Mucosa of stomach (tissue), 1 donor: ENCODE measurements at regions not wholly inside any gene's neighbourhood (a gene's known extent, or its start where the extent isn't known, plus 50 kb on each side); places are given as distances from the start of the nearest gene placed in this dataset.

Experiments
- H3K27me3 ChIP-seq: one replicate; pipeline ENCODE4 v1.7.0; 2013; ENCODE audit warnings: mild to moderate bottlenecking, low read length; ENCODE audit not compliant: control insufficient read depth, insufficient read depth
- H3K36me3 ChIP-seq: one replicate; pipeline ENCODE4 v1.7.0; 2013; ENCODE audit warnings: low read length; ENCODE audit not compliant: control insufficient read depth, insufficient read depth
- H3K4me1 ChIP-seq: one replicate; pipeline ENCODE4 v1.7.0; 2013; ENCODE audit warnings: mild to moderate bottlenecking, low read length; ENCODE audit not compliant: control insufficient read depth, insufficient read depth
- H3K4me3 ChIP-seq: one replicate; pipeline ENCODE4 v1.7.0; 2013; ENCODE audit warnings: low read length
- H3K9ac ChIP-seq: one replicate; pipeline ENCODE4 v1.7.0; 2013; ENCODE audit warnings: mild to moderate bottlenecking, low read length, moderate library complexity
- H3K9me3 ChIP-seq: one replicate; pipeline ENCODE4 v1.7.0; 2013; ENCODE audit warnings: mild to moderate bottlenecking, low read length, moderate library complexity; ENCODE audit not compliant: control insufficient read depth
- donor health status: Pancreatic carcinoma.

GRCh38 chr5:117207088-117207668 is 632.6 kb upstream of the SEMA6A start:
- H3K27me3 ChIP-seq = no peaks in the 10 kb centered on the region
- H3K9me3 ChIP-seq = no peaks in the 10 kb centered on the region
- H3K4me3 ChIP-seq = no peak overlapping the region
- H3K4me1 ChIP-seq = peaks cover 4% of the 10 kb centered on the region
- no peaks in the 10 kb centered on the region for H3K36me3 ChIP-seq
- H3K9ac ChIP-seq = no peak overlapping the region

GRCh38 chr5:117205894-117206293 is 631.3 kb upstream of the SEMA6A start:
- H3K4me1 ChIP-seq = peaks cover 4% of the 10 kb centered on the region
- no peaks in the 10 kb centered on the region for H3K9me3 ChIP-seq
- H3K27me3 ChIP-seq = no peaks in the 10 kb centered on the region
- H3K4me3 ChIP-seq = no peak overlapping the region
- no peak overlapping the region for H3K9ac ChIP-seq
- H3K36me3 ChIP-seq = no peaks in the 10 kb centered on the region

DNA sequence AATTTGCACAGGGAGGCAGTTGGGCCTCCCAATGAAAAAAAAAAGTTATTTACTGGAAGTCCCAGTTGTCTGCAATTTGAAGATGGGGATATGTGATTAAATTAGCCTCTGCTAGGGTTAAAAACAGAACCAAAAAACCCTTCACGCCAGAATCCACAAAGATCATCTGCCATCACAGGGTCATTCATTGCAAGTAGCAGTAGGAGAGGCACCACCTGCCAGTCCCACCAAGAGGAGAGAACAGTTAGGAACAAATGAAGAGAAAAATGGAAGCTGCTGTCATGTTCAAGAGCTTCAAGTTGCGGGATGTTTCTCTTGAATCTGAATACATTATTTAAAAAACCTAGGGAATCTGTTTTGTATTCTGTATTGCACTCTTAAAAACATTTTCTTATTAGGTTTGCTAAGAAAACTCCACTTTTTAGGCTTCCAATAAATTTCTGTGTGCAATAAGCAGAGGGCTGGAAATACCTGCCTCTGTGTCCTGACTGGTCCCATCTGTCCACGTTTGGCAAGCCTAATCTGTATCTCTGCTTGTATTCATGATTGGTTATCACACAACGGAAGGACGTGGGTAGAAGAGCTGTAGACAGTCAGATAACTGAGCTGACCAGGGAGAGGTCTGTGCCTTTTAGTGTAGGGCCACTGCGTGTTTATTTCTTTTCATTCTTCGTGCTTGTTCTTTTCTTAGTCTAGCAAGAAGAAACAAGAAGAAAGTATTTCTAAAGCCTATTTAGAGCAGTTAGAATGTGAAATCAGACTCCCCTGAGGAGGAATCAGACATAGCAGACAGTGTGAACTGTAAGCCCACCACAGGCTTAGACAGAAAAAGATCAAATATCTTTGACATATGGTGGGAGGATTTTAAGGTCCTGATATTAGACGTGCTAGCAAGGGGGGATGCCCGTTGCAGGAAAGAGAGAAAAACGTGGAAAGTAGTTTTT is 630.6 kb upstream of the SEMA6A start:
- H3K9me3 ChIP-seq = no peaks in the 10 kb centered on the region
- peaks cover 4% of the 10 kb centered on the region for H3K4me1 ChIP-seq
- no peaks in the 10 kb centered on the region for H3K27me3 ChIP-seq
- no peak overlapping the region for H3K9ac ChIP-seq
- no peak overlapping the region for H3K4me3 ChIP-seq
- no peaks in the 10 kb centered on the region for H3K36me3 ChIP-seq

DNA sequence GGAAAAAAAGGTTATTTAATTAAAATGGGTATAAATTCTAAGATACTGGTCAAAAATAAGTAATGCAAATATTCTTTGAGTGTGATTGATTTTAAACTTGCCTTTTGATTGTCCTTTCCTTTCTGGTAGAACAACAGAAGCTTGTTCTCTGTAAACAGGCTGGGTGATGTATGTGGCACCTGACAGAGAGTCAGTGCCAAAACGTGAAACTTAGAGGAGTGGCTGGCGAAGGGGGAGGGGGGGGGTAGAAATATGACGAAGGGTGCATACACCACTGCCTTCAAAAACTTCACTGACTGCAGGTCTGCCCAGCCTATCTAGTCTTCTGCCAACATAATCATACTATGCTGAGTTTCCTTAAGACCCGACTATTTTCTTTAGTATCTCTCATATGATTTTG is 629.8 kb upstream of the SEMA6A start:
- no peaks in the 10 kb centered on the region for H3K9me3 ChIP-seq
- H3K9ac ChIP-seq = no peak overlapping the region
- peaks cover 4% of the 10 kb centered on the region for H3K4me1 ChIP-seq
- no peaks in the 10 kb centered on the region for H3K27me3 ChIP-seq
- H3K4me3 ChIP-seq = no peak overlapping the region
- H3K36me3 ChIP-seq = no peaks in the 10 kb centered on the region

DNA sequence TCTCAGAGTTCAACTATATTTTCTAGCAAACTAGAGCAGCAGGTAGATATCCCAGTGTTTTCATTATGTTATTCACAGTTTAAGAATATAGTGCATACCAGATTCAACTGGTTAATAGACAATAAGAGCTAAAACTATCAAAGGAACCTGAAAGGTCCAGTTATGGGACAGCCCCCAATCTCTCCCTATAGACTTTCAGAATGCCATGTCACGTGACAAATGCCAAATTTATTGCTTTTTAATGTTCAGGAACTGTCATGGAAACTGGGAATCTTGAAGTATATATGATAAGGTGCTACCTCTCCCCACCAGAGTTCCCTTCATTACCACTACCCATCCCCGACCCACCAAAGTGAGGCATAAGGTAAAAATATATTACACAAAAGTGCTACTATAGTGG is 629.0 kb upstream of the SEMA6A start:
- Histone ChIP-seq H3K4me1 (peaks cover 4% of the 10 kb centered on the region), H3K9ac (no peak overlapping the region), H3K36me3 (no peaks in the 10 kb centered on the region), H3K27me3 (no peaks in the 10 kb centered on the region), H3K9me3 (no peaks in the 10 kb centered on the region), H3K4me3 (no peak overlapping the region)

DNA sequence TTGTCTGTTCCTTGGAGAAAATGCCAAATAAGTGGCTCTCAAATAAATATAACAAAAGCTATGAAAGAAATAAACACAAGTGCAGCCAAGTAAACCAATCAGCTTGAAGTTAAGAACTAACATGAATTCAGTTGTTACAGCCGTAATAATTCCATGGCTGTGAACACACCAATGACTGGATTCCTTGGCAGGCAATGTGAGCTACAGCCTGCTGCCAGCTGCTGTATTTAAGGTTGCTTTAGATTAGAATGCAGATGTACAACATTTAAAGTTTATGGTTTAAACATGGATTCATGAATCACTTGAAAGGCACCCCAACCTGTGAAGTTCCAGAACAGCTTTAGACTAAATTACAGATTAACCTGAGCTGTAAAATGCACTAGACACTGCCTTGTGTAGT is 626.4 kb upstream of the SEMA6A start:
- Histone ChIP-seq H3K36me3 (no peaks in the 10 kb centered on the region), H3K27me3 (no peaks in the 10 kb centered on the region), H3K9ac (no peak overlapping the region), H3K9me3 (no peaks in the 10 kb centered on the region), H3K4me3 (no peak overlapping the region), H3K4me1 (peaks cover 4% of the 10 kb centered on the region)

GRCh38 chr5:117195076-117195475 is 620.5 kb upstream of the SEMA6A start:
- no peak overlapping the region for H3K4me3 ChIP-seq
- no peaks in the 10 kb centered on the region for H3K27me3 ChIP-seq
- no peaks in the 10 kb centered on the region for H3K9me3 ChIP-seq
- H3K4me1 ChIP-seq = no peaks in the 10 kb centered on the region
- H3K9ac ChIP-seq = no peak overlapping the region
- no peaks in the 10 kb centered on the region for H3K36me3 ChIP-seq

DNA sequence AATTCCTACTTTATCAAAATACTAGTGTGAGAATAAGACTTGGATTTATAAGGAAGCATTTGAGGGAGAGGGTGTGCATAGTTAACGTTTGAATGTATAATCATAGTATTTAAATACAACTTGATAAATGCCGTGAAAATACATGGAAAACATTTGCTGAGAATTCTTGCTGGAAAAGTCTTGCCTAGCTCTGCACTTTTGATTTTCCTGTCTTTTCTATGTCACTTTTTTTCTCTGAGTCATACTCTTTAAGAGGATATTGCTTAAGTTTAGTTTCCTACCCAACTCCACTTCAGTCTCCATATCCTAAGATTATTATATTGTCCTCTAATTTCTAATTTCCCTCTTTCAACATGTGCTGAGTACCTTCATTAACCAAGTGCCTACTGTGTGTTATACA is 616.6 kb upstream of the SEMA6A start:
- Histone ChIP-seq H3K4me1 (peaks cover 4% of the 10 kb centered on the region), H3K4me3 (no peak overlapping the region), H3K36me3 (no peaks in the 10 kb centered on the region), H3K9me3 (no peaks in the 10 kb centered on the region), H3K27me3 (no peaks in the 10 kb centered on the region), H3K9ac (no peak overlapping the region)

GRCh38 chr5:117189784-117190183 is 615.2 kb upstream of the SEMA6A start:
- H3K9me3 ChIP-seq = no peaks in the 10 kb centered on the region
- H3K9ac ChIP-seq = no peak overlapping the region
- H3K4me3 ChIP-seq = no peak overlapping the region
- no peaks in the 10 kb centered on the region for H3K36me3 ChIP-seq
- no peaks in the 10 kb centered on the region for H3K27me3 ChIP-seq
- peaks cover 4% of the 10 kb centered on the region for H3K4me1 ChIP-seq

DNA sequence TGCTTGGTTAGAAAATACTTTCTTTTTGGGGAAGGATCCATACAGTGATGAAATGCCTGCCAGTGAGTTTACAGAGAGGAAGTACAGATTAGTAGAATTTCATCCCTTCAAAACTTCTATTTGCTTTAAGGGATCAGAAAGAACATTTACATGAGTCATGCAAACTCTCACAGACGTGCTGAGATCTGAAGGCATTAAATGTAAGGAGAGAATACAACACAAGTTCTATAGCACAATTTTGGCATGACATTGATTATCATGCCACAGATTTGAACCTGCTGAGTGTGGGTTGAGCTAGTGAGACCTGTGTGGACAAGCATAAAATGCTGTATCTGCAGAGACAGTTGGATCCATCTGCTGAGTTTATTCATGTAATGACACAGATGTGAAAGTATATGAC is 613.6 kb upstream of the SEMA6A start:
- H3K9me3 ChIP-seq = no peaks in the 10 kb centered on the region

DNA sequence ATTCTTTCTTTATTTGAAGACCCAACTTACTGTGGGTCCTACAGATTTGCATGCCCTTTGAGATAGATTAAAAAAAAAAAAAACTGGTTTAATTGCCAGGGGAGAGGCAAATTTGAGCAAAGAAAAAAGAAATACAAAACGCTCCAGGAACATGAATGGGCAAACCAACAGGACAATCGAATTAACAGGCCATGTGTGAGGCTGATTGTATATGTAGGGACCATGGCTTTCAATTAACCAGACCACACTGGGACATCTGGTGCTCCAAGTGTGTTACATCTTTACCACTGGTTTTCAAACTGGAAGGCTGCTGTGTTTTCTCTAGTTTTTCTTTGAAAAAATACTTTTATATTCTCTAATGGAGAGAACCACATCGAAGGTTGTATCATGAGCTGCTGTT is 612.1 kb upstream of the SEMA6A start:
- Histone ChIP-seq H3K9me3 (no peaks in the 10 kb centered on the region), H3K27me3 (no peaks in the 10 kb centered on the region), H3K9ac (no peak overlapping the region), H3K4me3 (no peak overlapping the region), H3K36me3 (no peaks in the 10 kb centered on the region), H3K4me1 (peaks cover 4% of the 10 kb centered on the region)

More for the DNA sequence above, 613.6 kb upstream of the SEMA6A start:
- H3K36me3 ChIP-seq = no peaks in the 10 kb centered on the region
- no peaks in the 10 kb centered on the region for H3K27me3 ChIP-seq
- no peak overlapping the region for H3K4me3 ChIP-seq
- peaks cover 4% of the 10 kb centered on the region for H3K4me1 ChIP-seq
- H3K9ac ChIP-seq = no peak overlapping the region

GRCh38 chr5:117183326-117183725 is 608.7 kb upstream of the SEMA6A start:
- Histone ChIP-seq H3K27me3 (no peaks in the 10 kb centered on the region), H3K4me1 (peaks cover 2% of the 10 kb centered on the region), H3K36me3 (no peaks in the 10 kb centered on the region), H3K4me3 (no peak overlapping the region), H3K9me3 (no peaks in the 10 kb centered on the region), H3K9ac (no peak overlapping the region)
